Endodermal cell (in vitro differentiated cells): ENCODE measurements at regions not wholly inside any gene's neighbourhood (a gene's known extent, or its start where the extent isn't known, plus 50 kb on each side); places are given as distances from the start of the nearest gene placed in this dataset.

Experiments used
- DNase-seq: peaks from one replicate; pipeline ENCODE4 v3.0.0-alpha.2; 2017
- H3K27ac ChIP-seq: 2 replicates; pipeline ENCODE4 v1.5.1; 2013; ENCODE audit warnings: mild to moderate bottlenecking, low read depth, low read length, moderate library complexity
- H3K27me3 ChIP-seq: 2 replicates; pipeline ENCODE4 v1.6.1; 2013; ENCODE audit warnings: mild to moderate bottlenecking, low read length, moderate library complexity; ENCODE audit not compliant: insufficient read depth, control insufficient read depth, poor library complexity, severe bottlenecking
- H3K36me3 ChIP-seq: 2 replicates; pipeline ENCODE4 v1.7.0; 2013; ENCODE audit warnings: mild to moderate bottlenecking, low read length, moderate library complexity; ENCODE audit not compliant: control insufficient read depth, insufficient read depth
- H3K4me1 ChIP-seq: one replicate; pipeline ENCODE4 v1.7.0; 2013; ENCODE audit warnings: low read length; ENCODE audit not compliant: control insufficient read depth, insufficient read depth
- H3K4me3 ChIP-seq: 2 replicates; pipeline ENCODE4 v1.5.1; 2013; ENCODE audit warnings: mild to moderate bottlenecking, low read length, moderate library complexity
- H3K9ac ChIP-seq: 2 replicates; pipeline ENCODE4 v1.6.1; 2013; ENCODE audit warnings: mild to moderate bottlenecking, low read length, moderate library complexity; ENCODE audit not compliant: poor library complexity, severe bottlenecking; ENCODE audit errors: extremely low read depth
- H3K9me3 ChIP-seq: 2 replicates; pipeline ENCODE4 v1.6.1; 2013; ENCODE audit warnings: mild to moderate bottlenecking, low read length, moderate library complexity; ENCODE audit not compliant: control insufficient read depth
- H3K27ac Mint-ChIP-seq: 2 replicates; pipeline ENCODE4 v1.8.0; 2020; ENCODE audit warnings: mixed read lengths
- H3K27me3 Mint-ChIP-seq: 2 replicates; pipeline ENCODE4 v1.8.0; 2021; ENCODE audit warnings: mild to moderate bottlenecking, mixed read lengths; ENCODE audit not compliant: insufficient read depth
- H3K36me3 Mint-ChIP-seq: 2 replicates; pipeline ENCODE4 v1.8.0; 2020; ENCODE audit warnings: low read depth, mixed read lengths
- H3K4me1 Mint-ChIP-seq: 2 replicates; pipeline ENCODE4 v1.8.0; 2020; ENCODE audit warnings: mixed read lengths
- H3K4me3 Mint-ChIP-seq: 2 replicates; pipeline ENCODE4 v1.8.0; 2020; ENCODE audit warnings: mild to moderate bottlenecking, moderate library complexity, mixed read lengths
- H3K9me3 Mint-ChIP-seq: 2 replicates; pipeline ENCODE4 v1.8.0; 2020; ENCODE audit warnings: mild to moderate bottlenecking, mixed read lengths
- CTCF ChIP-seq: fragments of 200-600 bp; sonication (generic); conservative IDR thresholded peaks from 2 replicates; pipeline ENCODE4 v1.5.0; 2021; ENCODE audit warnings: antibody characterized with exemption, mild to moderate bottlenecking
- WGBS, 2 experiments: methylation state at CpG; one replicate each; pipeline versions ENCODE4 v1.1.5 to v1.1.7; 2013; ENCODE audit warnings: missing lambda C conversion rate in 2 of 2, mixed read lengths in 1 of 2; ENCODE audit not compliant: insufficient coverage in 1 of 2, insufficient read length in 1 of 2; 5-methylcytosine and 5-hydroxymethylcytosine counted together

GRCh38 chr2:182521453-182522404 is 94.9 kb upstream of the PDE1A start:
- H3K9ac ChIP-seq = no peak overlapping the region
- Mint-ChIP-seq H3K36me3 (no peaks in the 10 kb centered on the region), H3K9me3 (no peaks in the 10 kb centered on the region), H3K4me1 (no peaks in the 10 kb centered on the region), H3K27me3 (no peaks in the 10 kb centered on the region), H3K4me3 (no peak overlapping the region), H3K27ac (no peak overlapping the region)
- H3K9me3 ChIP-seq = no peaks in the 10 kb centered on the region
- 87 to 100% methylated on average over 5 to 8 of the region's 9 CpGs for WGBS, 2 experiments
- no peak for TF ChIP-seq CTCF
- peak overlapping the region; percentile 93 for H3K27ac ChIP-seq
- H3K27me3 ChIP-seq = no peaks in the 10 kb centered on the region
- no peak for DNase-seq
- H3K36me3 ChIP-seq = no peaks in the 10 kb centered on the region
- no peaks in the 10 kb centered on the region for H3K4me1 ChIP-seq
- H3K4me3 ChIP-seq = no peak overlapping the region

- Histone ChIP-seq H3K27ac (peak overlapping the region; percentile 93), H3K36me3 (no peaks in the 10 kb centered on the region), H3K27me3 (no peaks in the 10 kb centered on the region), H3K9me3 (no peaks in the 10 kb centered on the region), H3K4me3 (no peak overlapping the region), H3K4me1 (no peaks in the 10 kb centered on the region), H3K9ac (no peak overlapping the region)
- no peak overlapping the region for H3K4me3 Mint-ChIP-seq
- 63 to 79% methylated on average over 3 to 6 of the region's 6 CpGs for WGBS, 2 experiments
- TF ChIP-seq CTCF = no peak
- H3K27me3 Mint-ChIP-seq = no peaks in the 10 kb centered on the region
- DNase-seq = no peak
- no peak overlapping the region for H3K27ac Mint-ChIP-seq
- H3K36me3 Mint-ChIP-seq = no peaks in the 10 kb centered on the region
- no peaks in the 10 kb centered on the region for H3K4me1 Mint-ChIP-seq
- no peaks in the 10 kb centered on the region for H3K9me3 Mint-ChIP-seq
These were observed 95.6 kb upstream of the PDE1A start for GRCh38 chr2:182522405-182522896.

- H3K36me3 Mint-ChIP-seq = no peaks in the 10 kb centered on the region
- TF ChIP-seq CTCF = no peak
- H3K27ac ChIP-seq = peak overlapping the region; percentile 93
- WGBS, 2 experiments = 76 to 84% methylated on average over 4 of the region's 4 CpGs
- no peaks in the 10 kb centered on the region for H3K4me1 ChIP-seq
- H3K36me3 ChIP-seq = no peaks in the 10 kb centered on the region
- H3K9me3 ChIP-seq = no peaks in the 10 kb centered on the region
- no peaks in the 10 kb centered on the region for H3K27me3 Mint-ChIP-seq
- H3K27ac Mint-ChIP-seq = no peak overlapping the region
- H3K4me1 Mint-ChIP-seq = no peaks in the 10 kb centered on the region
- H3K4me3 ChIP-seq = no peak overlapping the region
- H3K9me3 Mint-ChIP-seq = no peaks in the 10 kb centered on the region
- no peak overlapping the region for H3K9ac ChIP-seq
- H3K4me3 Mint-ChIP-seq = no peak overlapping the region
- no peak for DNase-seq
- H3K27me3 ChIP-seq = no peaks in the 10 kb centered on the region
These were observed 96.2 kb upstream of the PDE1A start for GRCh38 chr2:182522972-182523473.
